H9 (cell line): ENCODE measurements at regions not wholly inside any gene's neighbourhood (a gene's known extent, or its start where the extent isn't known, plus 50 kb on each side); places are given as distances from the start of the nearest gene placed in this dataset.

Source experiments
- DNase-seq: peaks from one replicate; pipeline ENCODE4 v3.0.0-alpha.2; 2017
- H2AFZ ChIP-seq: one replicate; pipeline ENCODE4 v1.6.1; 2013; ENCODE audit warnings: mild to moderate bottlenecking, low read length, control low read depth, moderate library complexity
- H2AK5ac ChIP-seq: 2 replicates; pipeline ENCODE4 v1.6.1; 2013; ENCODE audit warnings: low read length, control low read depth, mixed read lengths; ENCODE audit not compliant: insufficient read length
- H2BK120ac ChIP-seq: one replicate; pipeline ENCODE4 v1.6.1; 2013; ENCODE audit warnings: low read depth, mild to moderate bottlenecking, low read length, control low read depth, inconsistent platforms; ENCODE audit not compliant: poor library complexity, severe bottlenecking
- H2BK12ac ChIP-seq: 2 replicates; pipeline ENCODE4 v1.6.1; 2013; ENCODE audit warnings: low read length, control low read depth, mixed read lengths, low read depth; ENCODE audit not compliant: insufficient read length
- H2BK15ac ChIP-seq: 2 replicates; pipeline ENCODE4 v1.6.1; 2013; ENCODE audit warnings: low read depth, low read length, control low read depth
- H2BK20ac ChIP-seq: one replicate; pipeline ENCODE4 v1.6.1; 2013; ENCODE audit warnings: low read depth, mild to moderate bottlenecking, low read length, control low read depth, inconsistent platforms; ENCODE audit not compliant: poor library complexity, severe bottlenecking
- H2BK5ac ChIP-seq: 2 replicates; pipeline ENCODE4 v1.6.1; 2013; ENCODE audit warnings: low read length, control low read depth, mixed read lengths; ENCODE audit not compliant: insufficient read length
- H3K14ac ChIP-seq: 2 replicates; pipeline ENCODE4 v1.6.1; 2013; ENCODE audit warnings: low read length, control low read depth; ENCODE audit not compliant: insufficient read depth
- H3K18ac ChIP-seq: 2 replicates; pipeline ENCODE4 v1.6.1; 2013; ENCODE audit warnings: low read depth, mild to moderate bottlenecking, mixed read lengths, low read length, control low read depth; ENCODE audit not compliant: insufficient read length
- H3K23ac ChIP-seq: 2 replicates; pipeline ENCODE4 v1.6.1; 2013; ENCODE audit warnings: low read length, control low read depth, mixed read lengths, low read depth; ENCODE audit not compliant: insufficient read length
- H3K23me2 ChIP-seq: 2 replicates; pipeline ENCODE4 v1.6.1; 2013; ENCODE audit warnings: low read depth, mild to moderate bottlenecking, mixed read lengths, low read length, control low read depth; ENCODE audit not compliant: insufficient read length, poor library complexity, severe bottlenecking
- H3K27ac ChIP-seq: 2 replicates; pipeline ENCODE4 v1.5.1; 2013; ENCODE audit warnings: low read length, control low read depth, mixed read lengths, low read depth; ENCODE audit not compliant: insufficient read length
- H3K27me3 ChIP-seq: 2 replicates; pipeline ENCODE4 v1.6.1; 2013; ENCODE audit warnings: low read length, control low read depth, inconsistent platforms; ENCODE audit not compliant: insufficient read depth
- H3K4ac ChIP-seq: 2 replicates; pipeline ENCODE4 v1.6.1; 2013; ENCODE audit warnings: low read depth, mild to moderate bottlenecking, control low read depth, inconsistent platforms, low read length, moderate library complexity
- H3K4me1 ChIP-seq: 2 replicates; pipeline ENCODE4 v1.6.1; 2013; ENCODE audit warnings: low read length, control low read depth, inconsistent platforms; ENCODE audit not compliant: insufficient read depth
- H3K4me2 ChIP-seq: 2 replicates; pipeline ENCODE4 v1.6.1; 2013; ENCODE audit warnings: low read length, control low read depth, mixed read lengths; ENCODE audit not compliant: insufficient read length, insufficient read depth
- H3K56ac ChIP-seq: 2 replicates; pipeline ENCODE4 v1.6.1; 2013; ENCODE audit warnings: low read depth, mild to moderate bottlenecking, mixed read lengths, low read length, control low read depth; ENCODE audit not compliant: insufficient read length
- H3K79me1 ChIP-seq: 2 replicates; pipeline ENCODE4 v1.6.1; 2013; ENCODE audit warnings: low read depth, mild to moderate bottlenecking, moderate library complexity, low read length, control low read depth, inconsistent platforms; ENCODE audit not compliant: insufficient read depth, poor library complexity, severe bottlenecking
- H3K79me2 ChIP-seq: 2 replicates; pipeline ENCODE4 v1.6.1; 2013; ENCODE audit warnings: low read length, control low read depth, inconsistent platforms; ENCODE audit not compliant: insufficient read depth
- H3K9ac ChIP-seq: 2 replicates; pipeline ENCODE4 v1.6.1; 2013; ENCODE audit warnings: low read length, control low read depth, mixed read lengths; ENCODE audit not compliant: insufficient read length; ENCODE audit errors: extremely low read depth
- H3K9me3 ChIP-seq: one replicate; pipeline ENCODE4 v1.6.1; 2013; ENCODE audit warnings: low read depth, low read length, inconsistent platforms; ENCODE audit not compliant: control insufficient read depth
- H3T11ph ChIP-seq: one replicate; pipeline ENCODE4 v1.6.1; 2013; ENCODE audit warnings: mild to moderate bottlenecking, low read length, control low read depth, inconsistent platforms
- H4K20me1 ChIP-seq: one replicate; pipeline ENCODE4 v1.6.1; 2013; ENCODE audit not compliant: control insufficient read depth, insufficient read length, insufficient read depth
- H4K5ac ChIP-seq: 2 replicates; pipeline ENCODE4 v1.6.1; 2013; ENCODE audit warnings: low read depth, mild to moderate bottlenecking, mixed read lengths, low read length, control low read depth; ENCODE audit not compliant: insufficient read length
- H4K8ac ChIP-seq: replicated peaks from 2 replicates; pipeline ENCODE4 v1.6.1; 2013; ENCODE audit warnings: low read length, control low read depth, mixed read lengths, low read depth; ENCODE audit not compliant: insufficient read length
- H4K91ac ChIP-seq: 2 replicates; pipeline ENCODE4 v1.6.1; 2013; ENCODE audit warnings: low read depth, mild to moderate bottlenecking, moderate library complexity, mixed read lengths, low read length, control low read depth; ENCODE audit not compliant: insufficient read length
- H3K27ac Mint-ChIP-seq, 3 experiments: 2 replicates in 2 of 3; 3 replicates in 1 of 3; pipeline ENCODE4 v1.8.0; 2020 to 2021; ENCODE audit warnings: mixed read lengths in 3 of 3, mild to moderate bottlenecking in 1 of 3, moderate library complexity in 1 of 3
- H3K27me3 Mint-ChIP-seq: 2 replicates; pipeline ENCODE4 v1.8.0; 2021; ENCODE audit warnings: low read depth, mild to moderate bottlenecking, moderate library complexity, mixed read lengths
- H3K36me3 Mint-ChIP-seq, 3 experiments: 2 replicates in 2 of 3; 3 replicates in 1 of 3; pipeline ENCODE4 v1.8.0; 2020 to 2021; ENCODE audit warnings: low read depth in 3 of 3, mixed read lengths in 3 of 3; ENCODE audit not compliant: insufficient read depth in 1 of 3
- H3K4me1 Mint-ChIP-seq, 2 experiments: 2 replicates each; pipeline ENCODE4 v1.8.0; 2020; ENCODE audit warnings: mixed read lengths in 2 of 2
- H3K4me3 Mint-ChIP-seq, 2 experiments: 2 replicates in 1 of 2; 3 replicates in 1 of 2; pipeline ENCODE4 v1.8.0; 2020 to 2021; ENCODE audit warnings: mild to moderate bottlenecking in 2 of 2, mixed read lengths in 2 of 2, moderate library complexity in 1 of 2
- H3K9me3 Mint-ChIP-seq, 2 experiments: 2 replicates in 1 of 2; 3 replicates in 1 of 2; pipeline ENCODE4 v1.8.0; 2020; ENCODE audit warnings: mild to moderate bottlenecking in 2 of 2, mixed read lengths in 2 of 2, moderate library complexity in 1 of 2
- WGBS: extraction: QIAGEN DNeasy Blood & Tissue Kit; methylation state at CpG from one replicate; pipeline ENCODE4 v1.1.7; 2013; ENCODE audit warnings: missing lambda C conversion rate, low lambda C conversion rate, mixed read lengths; ENCODE audit not compliant: insufficient read length; ENCODE audit errors: extremely low coverage; 5-methylcytosine and 5-hydroxymethylcytosine counted together
- TF ChIP-seq, protein P1 (sequence below): fragments of 200-600 bp; sonication (generic); conservative IDR thresholded peaks from 3 replicates; pipeline ENCODE4 v1.8.0; 2021; ENCODE audit warnings: antibody characterized with exemption, mild to moderate bottlenecking

GRCh38 chr9:77084094-77084493 lies 64.6 kb downstream of the FOXB2 start:
- Histone ChIP-seq H2BK15ac (no peak overlapping the region), H4K91ac (no peak overlapping the region), H3K14ac (no peak overlapping the region), H2BK20ac (no peak overlapping the region), H2BK5ac (no peak overlapping the region), H3K23me2 (no peaks in the 10 kb centered on the region), H4K8ac (no peak overlapping the region), H3K18ac (no peak overlapping the region), H3K4ac (no peak overlapping the region), H3K79me1 (no peaks in the 10 kb centered on the region), H2BK12ac (no peak overlapping the region), H3K23ac (no peak overlapping the region), H4K5ac (no peak overlapping the region), H3K4me1 (peaks cover 4% of the 10 kb centered on the region; the same call in 1 of the 2 replicates), H3K27ac (no peak overlapping the region), H4K20me1 (no peaks in the 10 kb centered on the region), H3T11ph (no peak overlapping the region), H2AFZ (no peak overlapping the region), H3K9ac (no peak overlapping the region), H3K79me2 (no peaks in the 10 kb centered on the region), H3K27me3 (peaks cover 13% of the 10 kb centered on the region; the same call in 1 of the 2 replicates), H3K9me3 (no peaks in the 10 kb centered on the region), H2BK120ac (no peak overlapping the region), H3K4me2 (peak overlapping the region; percentile 14), H2AK5ac (no peak overlapping the region), H3K56ac (no peak overlapping the region)
- H3K9me3 Mint-ChIP-seq = peaks cover 9 to 16% of the 10 kb centered on the region in 2 experiments
- WGBS = no CpG with 5 or more reads among the region's 3 CpGs
- TF ChIP-seq, protein P1, sequence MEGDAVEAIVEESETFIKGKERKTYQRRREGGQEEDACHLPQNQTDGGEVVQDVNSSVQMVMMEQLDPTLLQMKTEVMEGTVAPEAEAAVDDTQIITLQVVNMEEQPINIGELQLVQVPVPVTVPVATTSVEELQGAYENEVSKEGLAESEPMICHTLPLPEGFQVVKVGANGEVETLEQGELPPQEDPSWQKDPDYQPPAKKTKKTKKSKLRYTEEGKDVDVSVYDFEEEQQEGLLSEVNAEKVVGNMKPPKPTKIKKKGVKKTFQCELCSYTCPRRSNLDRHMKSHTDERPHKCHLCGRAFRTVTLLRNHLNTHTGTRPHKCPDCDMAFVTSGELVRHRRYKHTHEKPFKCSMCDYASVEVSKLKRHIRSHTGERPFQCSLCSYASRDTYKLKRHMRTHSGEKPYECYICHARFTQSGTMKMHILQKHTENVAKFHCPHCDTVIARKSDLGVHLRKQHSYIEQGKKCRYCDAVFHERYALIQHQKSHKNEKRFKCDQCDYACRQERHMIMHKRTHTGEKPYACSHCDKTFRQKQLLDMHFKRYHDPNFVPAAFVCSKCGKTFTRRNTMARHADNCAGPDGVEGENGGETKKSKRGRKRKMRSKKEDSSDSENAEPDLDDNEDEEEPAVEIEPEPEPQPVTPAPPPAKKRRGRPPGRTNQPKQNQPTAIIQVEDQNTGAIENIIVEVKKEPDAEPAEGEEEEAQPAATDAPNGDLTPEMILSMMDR = no peak
- H3K27ac Mint-ChIP-seq = no peak overlapping the region
- H3K36me3 Mint-ChIP-seq = peaks cover 3 to 17% (median 9%) of the 10 kb centered on the region in 3 experiments; a peak in 6 of 7 replicates
- H3K27me3 Mint-ChIP-seq = peaks cover 67% of the 10 kb centered on the region
- H3K4me1 Mint-ChIP-seq = peaks cover 38 to 42% of the 10 kb centered on the region in 2 experiments
- peak overlapping the region in 1 of 2 experiments; percentile 52; a peak in 4 of 5 replicates for H3K4me3 Mint-ChIP-seq
- DNase-seq = no peak
